ENCODE measurements at regions not wholly inside any gene's neighbourhood (a gene's known extent, or its start where the extent isn't known, plus 50 kb on each side); places are given as distances from the start of the nearest gene placed in this dataset.

DNA sequence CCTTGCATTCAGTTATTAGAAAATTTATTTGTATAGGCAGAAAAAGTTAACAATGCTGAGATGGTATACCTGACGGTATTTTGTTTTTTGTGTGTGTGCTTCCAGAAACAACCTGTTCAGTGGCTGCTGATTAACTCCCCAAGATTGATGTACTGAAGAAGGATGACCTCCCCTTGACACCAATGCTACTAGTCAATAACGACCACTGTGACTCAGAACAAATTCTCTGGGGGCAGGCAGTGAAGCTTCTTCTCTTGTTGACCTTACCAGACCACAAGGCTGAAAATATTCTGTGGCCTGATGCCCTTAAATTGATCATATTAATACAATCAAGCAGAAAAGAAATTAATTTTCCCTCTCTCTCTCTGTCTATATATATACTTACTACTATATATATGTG, 1182.9 kb upstream of the CRIM1 start:
- TF ChIP-seq, protein P1, sequence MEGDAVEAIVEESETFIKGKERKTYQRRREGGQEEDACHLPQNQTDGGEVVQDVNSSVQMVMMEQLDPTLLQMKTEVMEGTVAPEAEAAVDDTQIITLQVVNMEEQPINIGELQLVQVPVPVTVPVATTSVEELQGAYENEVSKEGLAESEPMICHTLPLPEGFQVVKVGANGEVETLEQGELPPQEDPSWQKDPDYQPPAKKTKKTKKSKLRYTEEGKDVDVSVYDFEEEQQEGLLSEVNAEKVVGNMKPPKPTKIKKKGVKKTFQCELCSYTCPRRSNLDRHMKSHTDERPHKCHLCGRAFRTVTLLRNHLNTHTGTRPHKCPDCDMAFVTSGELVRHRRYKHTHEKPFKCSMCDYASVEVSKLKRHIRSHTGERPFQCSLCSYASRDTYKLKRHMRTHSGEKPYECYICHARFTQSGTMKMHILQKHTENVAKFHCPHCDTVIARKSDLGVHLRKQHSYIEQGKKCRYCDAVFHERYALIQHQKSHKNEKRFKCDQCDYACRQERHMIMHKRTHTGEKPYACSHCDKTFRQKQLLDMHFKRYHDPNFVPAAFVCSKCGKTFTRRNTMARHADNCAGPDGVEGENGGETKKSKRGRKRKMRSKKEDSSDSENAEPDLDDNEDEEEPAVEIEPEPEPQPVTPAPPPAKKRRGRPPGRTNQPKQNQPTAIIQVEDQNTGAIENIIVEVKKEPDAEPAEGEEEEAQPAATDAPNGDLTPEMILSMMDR (IDR thresholded peaks at IDR 0.05; ENCODE audit: low read depth, low read length) = no peak

DNA sequence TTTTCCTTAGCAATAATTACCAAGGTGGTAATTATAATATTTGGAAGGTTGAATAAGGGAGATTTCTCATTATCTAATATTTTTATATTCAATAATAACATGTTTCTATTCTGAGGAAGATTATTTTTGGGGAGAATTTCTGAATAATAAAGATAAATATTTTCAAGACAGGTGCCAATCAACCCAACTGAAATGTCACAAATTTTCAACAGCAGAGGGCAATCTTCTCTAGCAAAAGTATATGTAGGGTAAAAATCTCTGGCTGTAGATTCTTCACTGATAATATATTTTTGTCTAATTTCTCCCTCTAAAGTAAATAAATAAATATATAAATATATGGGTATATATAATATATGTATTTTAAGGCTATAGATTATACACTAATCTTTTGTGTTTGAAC, 1187.2 kb upstream of the CRIM1 start:
- no peak for DNase-seq (ENCODE audit: extremely low read depth, low read depth)
- TF ChIP-seq, protein P1 (IDR thresholded peaks at IDR 0.05; ENCODE audit: low read depth, low read length) = no peak

More for the DNA sequence above, 1182.9 kb upstream of the CRIM1 start:
- no peak for DNase-seq (ENCODE audit: extremely low read depth, low read depth)

DNA sequence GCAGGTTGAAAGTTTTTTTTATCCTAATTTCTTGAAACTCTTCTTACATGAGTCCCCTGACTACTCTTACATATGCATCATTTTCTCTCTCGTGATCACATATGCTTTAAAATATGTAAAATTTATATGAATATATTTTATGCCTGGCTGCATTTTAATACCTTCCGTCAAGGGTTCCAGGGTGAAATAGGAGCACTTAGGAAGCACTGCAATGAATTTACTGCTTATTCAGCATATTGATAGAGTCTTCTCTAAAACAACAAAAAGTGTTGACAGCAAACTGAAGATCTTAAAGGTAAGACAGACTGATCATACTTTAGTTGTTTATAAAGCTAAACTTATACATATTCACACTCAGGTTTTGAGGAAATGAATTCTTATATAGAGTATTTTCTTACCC, 1191.6 kb upstream of the CRIM1 start:
- TF ChIP-seq, protein P1 (IDR thresholded peaks at IDR 0.05; ENCODE audit: low read depth, low read length) = no peak
- no peak for DNase-seq (ENCODE audit: extremely low read depth, low read depth)

DNA sequence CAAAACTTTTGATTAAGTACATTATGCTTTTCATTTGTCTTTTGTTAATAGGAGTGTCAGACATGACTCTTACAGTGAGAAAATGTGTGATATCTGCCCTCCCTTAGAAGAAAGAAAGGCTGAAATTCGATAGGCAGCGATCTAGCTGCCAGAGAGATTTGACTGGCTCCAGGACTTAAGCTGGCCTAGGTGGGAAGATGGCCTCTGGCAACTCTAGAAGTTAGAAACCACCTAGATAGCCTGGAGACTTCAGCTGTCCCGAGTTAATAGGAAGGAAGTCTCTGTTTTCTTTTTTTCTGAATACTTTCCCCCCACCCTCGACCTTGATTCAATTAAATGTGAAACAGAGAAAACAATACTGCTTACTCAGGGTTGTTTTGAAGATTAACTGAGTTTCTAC, 1194.7 kb upstream of the CRIM1 start:
- TF ChIP-seq, protein P1 (IDR thresholded peaks at IDR 0.05; ENCODE audit: low read depth, low read length) = no peak
- DNase-seq (ENCODE audit: extremely low read depth, low read depth) = no peak

DNA sequence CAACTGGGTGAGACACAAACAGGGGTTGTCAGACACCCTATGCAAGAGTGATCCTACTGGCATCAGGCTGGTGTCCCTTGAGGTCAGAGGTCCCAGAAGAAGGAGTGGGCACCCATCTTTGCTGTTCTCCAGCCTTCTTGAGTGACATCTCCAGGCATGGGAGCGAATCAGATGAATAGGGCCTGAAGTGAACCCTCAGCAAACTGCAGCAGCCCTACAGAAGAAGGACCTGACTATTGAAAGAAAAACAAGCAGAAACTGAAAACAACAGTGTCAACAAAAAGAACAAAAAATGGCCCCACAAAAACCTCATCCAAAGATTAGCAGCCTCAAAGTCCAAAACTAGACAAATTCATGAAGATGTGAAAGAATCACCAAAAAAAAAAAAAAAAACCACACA, 1229.7 kb upstream of the CRIM1 start:
- no peak for DNase-seq (ENCODE audit: extremely low read depth, low read depth)
- TF ChIP-seq, protein P1 (IDR thresholded peaks at IDR 0.05; ENCODE audit: low read depth, low read length) = no peak

DNA sequence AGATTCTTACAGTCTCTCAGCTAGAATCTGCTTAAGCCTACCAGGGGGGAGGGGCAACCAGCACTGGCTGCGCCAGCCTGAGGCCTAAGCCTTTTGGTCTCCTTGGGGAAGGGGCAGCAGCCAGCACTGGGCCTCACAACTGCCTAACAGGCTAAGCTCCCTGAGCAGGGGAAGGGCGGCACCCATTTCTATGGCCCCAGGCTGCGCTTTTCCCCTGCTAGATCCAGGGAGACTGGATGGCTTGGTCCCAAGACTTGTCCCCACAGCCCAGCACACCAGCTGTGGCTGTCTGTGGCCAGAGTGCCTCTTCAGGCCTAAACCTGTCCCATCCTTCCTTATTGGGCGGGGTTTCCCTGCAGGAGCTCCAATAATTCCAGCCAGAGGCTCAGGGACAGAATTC, 1230.3 kb upstream of the CRIM1 start:
- no peak for DNase-seq (ENCODE audit: extremely low read depth, low read depth)
- TF ChIP-seq, protein P1 (IDR thresholded peaks at IDR 0.05; ENCODE audit: low read depth, low read length) = no peak

DNA sequence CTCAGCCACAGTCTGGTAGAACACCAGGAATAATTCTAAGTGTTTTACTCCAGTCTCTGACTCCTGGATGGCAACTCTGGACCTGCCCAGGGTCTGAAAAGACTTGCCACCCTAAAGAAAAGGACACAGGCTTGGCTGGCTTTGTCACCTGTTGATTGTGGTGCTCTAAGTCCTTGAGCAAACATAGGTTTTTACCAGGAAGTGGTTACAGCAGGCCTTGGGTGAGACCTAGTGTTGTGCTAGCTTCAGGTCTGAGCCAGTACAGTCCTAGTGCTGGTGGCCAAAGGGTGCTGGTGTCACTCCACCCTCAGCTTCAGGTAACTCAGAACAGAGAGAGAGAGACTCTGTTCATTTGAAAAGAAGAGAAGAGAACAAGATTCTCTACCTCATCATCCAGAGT, 1239.4 kb upstream of the CRIM1 start:
- no peak for DNase-seq (ENCODE audit: extremely low read depth, low read depth)
- TF ChIP-seq, protein P1 (IDR thresholded peaks at IDR 0.05; ENCODE audit: low read depth, low read length) = no peak
